DMS53 (cell line): ENCODE measurements at regions not wholly inside any gene's neighbourhood (a gene's known extent, or its start where the extent isn't known, plus 50 kb on each side); places are given as distances from the start of the nearest gene placed in this dataset.
A peak's percentile ranks its signal among the peaks of the same experiment; 100 is the strongest.

ENCODE experiments used
- DNase-seq: peaks from one replicate; lab custom pipeline; 2025; lab: John Stamatoyannopoulos, UW

DNA sequence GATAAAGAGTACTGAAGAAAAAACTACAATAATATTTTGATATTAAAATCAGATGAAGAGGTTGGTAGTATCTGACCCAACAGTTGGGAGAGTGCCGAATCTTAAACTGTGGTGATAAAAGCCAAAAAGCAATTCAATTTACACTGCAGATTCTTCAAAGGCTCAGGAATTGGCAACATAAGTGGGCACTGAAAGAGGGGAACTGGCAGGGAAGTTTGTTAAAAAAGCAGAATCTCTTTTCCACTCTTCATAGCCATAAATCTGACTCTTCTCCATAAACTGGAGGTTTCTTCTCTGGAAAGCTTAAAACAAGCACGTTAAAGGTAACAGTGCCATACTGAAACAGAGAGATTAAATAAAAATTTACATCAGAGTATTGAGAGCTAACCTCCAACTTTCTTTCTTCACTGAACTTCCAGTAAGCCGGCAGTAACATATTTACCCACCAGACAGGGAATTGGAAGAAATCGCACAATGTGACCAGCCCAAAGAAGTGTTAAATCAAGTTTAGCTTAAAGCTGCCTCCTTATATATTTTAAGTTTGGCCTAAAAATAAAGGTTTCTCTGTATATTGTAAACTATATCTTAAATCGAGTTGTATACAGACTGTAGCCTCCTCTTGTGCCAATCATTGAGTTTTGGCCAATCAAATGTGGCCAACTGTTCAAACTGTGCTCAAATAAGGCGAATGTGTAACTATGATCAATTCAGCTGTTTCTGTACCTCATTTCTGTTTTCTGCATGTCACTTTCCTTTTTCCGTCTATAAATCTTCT lies 358.3 kb downstream of the NXPE2 start:
- DNase-seq: no peak

GRCh38 chr11:115042002-115042401 lies 363.7 kb downstream of the NXPE2 start:
- no peak for DNase-seq

DNA sequence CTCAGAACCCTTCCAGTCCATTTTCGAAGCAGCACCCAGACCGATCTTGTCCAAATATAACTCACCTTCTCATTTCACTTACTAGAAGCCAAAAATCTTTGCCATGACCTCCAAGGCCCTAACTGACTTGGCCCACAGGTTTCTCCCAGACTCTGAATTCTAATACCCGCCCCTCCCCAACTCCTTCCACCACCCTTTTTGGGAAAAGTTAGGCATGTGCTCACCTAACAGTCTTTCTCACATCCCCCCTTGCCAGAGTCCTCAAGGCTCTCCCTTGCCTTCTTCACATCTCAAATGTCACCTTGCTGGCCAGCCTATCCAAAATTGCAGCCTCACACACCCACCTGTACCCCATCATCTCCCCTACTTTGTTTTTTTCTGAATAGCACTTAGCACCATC lies 369.3 kb downstream of the NXPE2 start:
- no peak for DNase-seq

DNA sequence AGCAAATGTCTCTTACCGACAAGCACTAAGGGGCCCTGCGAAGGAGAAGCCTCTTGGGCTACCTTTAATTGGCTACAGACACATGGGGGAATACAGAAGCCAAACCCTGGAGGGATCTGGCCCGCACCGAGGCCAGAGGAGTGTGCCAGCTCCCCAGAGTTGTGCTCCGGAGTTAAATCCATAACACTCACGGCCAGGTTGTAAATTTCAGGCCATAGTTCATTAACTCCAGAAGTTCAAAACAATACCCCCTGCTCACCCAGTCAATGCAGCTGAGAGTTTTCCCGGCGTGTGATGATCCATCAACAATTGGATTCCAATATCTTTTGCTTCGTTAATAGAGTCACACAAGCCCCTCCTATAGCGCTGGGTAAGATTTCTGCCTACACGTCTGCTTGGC lies 371.5 kb downstream of the NXPE2 start:
- no peak for DNase-seq

DNA sequence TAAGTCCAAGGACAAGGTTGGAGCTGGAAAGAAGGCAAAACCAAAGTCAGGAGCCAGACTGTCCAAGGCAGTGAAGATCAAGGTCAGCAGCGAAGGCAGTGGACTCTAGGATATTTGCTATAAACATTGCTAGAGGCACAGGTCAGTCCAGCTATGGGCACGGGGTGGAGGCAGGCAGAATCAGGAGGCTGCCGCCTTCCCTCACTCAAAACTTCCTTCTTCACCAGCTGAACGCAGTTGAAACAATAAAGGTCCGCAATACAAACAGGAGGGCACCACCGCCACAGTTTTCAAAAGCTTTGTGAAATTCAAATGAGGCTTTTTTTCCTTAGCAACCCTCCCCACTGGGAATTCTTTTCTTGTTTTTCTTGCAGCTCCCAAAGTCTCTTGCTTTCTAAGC lies 372.4 kb downstream of the NXPE2 start:
- DNase-seq: no peak

- no peak for DNase-seq
These were observed 373.7 kb downstream of the NXPE2 start for GRCh38 chr11:115051938-115052590.

DNA sequence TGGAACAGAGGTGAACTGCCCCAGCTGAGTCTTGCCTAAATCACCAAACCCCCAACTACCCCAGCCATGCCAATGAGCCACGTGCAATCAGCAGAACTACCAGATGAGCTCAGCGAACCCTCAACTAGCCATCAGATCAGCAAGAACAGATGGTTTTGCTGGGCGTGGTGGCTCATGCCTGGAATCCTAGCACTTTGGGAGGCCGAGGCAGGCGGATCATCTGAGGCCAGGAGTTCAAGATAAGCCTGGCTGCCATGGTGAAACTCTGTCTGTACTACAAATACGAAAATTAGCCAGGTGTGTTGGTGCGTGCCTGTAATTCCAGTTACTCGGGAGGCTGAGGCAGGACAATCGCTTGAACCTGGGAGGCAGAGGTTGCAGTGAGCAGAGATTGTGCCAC lies 374.3 kb downstream of the NXPE2 start:
- DNase-seq: no peak

- DNase-seq: no peak
These were observed 376.5 kb downstream of the NXPE2 start for GRCh38 chr11:115054570-115055538.

DNA sequence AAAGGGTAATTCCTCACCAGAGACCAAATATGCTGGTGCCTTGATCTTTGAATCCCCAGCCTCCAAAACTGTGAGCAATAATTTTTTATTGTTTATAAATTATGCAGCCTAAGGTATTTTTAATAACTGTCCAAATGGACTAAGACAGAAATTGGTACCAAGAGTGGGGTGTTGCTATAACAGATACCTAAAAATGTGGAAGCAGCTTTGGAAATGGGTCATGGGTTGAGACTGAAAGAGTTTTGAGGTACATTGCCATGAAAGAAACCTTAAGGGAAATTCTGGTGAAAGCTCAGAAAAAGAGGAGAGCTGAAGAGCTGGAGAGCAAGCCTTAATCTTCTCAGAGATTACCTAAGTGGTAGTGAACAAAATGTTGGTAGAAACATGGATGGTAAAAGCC lies 378.2 kb downstream of the NXPE2 start:
- DNase-seq: no peak

DNA sequence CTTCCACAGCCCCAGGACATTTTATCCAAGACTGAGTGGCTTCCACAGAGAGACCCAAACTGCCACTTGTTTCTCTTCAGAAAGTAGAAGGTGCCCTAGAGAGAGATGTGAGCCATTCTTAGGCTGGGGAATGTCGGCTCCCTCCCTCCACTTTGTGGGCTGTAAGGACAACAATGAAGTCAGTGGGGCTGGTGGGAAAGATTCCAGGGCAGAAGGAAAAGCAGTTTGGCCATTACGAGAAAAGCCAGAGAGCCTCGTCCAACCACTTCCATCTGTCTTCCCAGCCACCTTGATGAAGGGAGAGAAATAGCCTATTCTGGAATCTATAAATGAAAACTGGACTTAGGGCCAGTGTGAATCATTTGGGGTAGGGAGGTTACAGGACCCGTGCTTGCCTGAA lies 382.5 kb downstream of the NXPE2 start:
- no peak for DNase-seq

DNA sequence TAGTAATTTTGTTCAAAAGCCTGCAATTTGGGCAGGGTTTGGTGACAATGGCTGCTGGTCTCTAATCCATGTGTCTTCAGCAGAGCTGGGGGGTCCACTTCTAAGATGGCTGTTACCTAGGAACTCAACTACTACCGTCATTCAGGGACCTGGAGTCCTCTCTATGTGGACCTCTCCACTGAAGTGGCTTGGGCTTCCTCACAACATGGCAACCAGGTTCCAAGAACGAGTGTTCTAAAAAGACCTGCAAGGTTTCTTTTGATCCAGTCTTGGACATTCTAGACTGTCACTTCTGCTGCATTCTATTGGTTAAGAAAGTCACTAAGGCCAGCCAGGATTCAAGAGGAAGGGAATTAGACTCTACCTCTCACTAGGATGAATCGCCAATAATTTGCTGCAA lies 387.0 kb downstream of the NXPE2 start:
- DNase-seq: no peak

DNA sequence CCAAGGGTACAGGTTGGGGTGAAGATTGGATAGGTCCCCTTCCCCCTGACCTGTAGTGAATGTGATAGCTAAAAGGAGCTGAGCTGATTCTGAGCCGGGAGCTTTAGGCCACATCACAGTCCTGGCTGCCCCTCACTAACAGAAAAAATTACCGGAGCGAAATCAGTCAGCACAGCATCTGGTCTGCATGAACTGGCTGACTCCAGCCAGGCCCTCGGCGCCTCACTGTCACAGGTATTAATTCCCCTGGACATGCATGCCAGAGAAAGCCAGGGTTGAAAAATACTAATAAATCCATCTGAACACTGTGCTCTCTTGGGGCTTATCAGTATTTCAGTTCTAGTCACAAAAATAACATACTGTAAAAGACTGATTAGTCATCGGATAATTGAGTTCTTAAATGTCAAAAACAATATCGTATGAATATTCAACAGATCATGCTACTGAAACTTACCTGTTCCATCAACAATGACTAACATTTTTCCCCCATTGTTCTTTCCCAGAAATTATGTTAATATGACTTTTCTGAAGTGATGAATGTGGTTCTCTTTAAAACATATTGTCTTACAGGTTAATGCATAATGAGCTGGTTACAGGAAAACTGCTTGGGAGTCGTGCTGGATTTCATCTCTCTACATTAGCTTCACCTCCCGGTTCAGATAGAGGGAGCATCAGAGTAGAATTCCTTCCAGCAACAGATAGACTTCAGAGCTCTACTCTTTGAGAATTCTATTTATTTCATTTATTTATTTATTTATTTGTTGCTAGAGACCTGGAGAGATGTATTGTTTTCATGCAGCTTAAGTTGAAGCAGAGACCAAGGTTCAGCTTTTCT lies 387.7 kb downstream of the NXPE2 start:
- no peak for DNase-seq

DNA sequence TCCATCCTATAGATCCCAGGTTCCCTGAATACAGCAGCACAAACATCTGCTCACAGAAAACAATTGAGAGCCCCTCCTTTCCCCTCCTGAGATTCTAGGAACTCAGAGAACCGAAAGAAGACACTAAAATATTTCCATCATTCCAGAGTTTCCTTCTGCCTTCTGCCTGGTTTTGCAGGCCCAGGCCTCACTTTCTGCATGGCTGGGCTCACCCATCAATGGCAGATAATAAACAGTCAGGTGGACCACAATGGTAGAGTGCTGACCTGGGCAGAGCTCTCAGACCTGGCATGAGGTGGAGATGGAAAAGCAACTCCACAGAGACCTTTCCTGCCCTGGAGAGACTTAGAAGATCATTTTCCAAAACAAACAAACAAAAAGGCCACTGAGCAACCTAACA lies 389.1 kb downstream of the NXPE2 start:
- no peak for DNase-seq

DNA sequence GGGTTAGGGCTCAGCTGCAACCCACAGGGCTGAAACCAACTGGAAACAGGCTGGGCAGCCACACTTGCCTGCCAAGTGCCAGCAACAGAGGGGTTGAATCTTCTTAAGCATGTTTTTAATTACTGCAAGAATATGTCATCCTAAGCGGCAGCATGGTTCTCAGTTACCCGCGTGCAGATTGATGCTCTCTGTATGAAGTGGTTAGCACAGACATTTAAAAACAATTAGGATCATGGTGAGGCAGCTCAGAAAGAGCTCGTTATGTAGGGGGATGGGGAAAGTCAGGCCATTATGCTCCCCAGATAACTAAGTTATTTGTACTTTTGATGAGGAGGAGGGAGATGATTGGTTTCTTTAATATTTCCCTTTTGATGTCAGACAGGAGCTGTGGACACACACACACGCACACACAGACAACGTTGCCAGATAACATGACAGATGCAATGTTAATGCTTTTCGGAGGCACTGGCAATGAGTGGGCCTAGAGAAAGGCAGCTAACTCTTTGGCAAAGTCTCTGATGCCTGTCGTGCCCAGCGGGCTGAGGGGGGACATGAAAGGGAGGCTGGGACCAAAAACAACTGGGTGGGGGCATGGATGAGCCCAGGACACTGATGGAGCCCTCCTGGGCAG lies 389.7 kb downstream of the NXPE2 start:
- DNase-seq: no peak

DNA sequence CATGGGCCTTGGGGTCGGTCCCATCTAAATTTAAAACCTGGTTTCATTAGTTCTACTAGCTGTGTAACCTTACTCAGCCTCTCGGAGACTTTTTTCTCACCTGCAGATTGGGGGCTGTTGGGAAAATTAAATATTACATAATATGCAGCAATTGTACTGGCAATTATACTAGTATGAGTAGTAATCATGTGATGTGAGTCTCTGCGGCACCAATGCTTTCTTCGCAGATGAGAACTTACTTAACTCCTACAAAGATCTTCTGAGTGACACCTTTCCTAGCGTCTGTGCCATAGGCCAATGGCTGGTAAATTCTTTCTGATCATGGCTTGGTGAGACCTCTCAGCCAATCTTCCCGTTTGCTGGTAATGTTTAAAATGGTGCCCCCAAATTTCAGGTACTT lies 391.3 kb downstream of the NXPE2 start:
- DNase-seq: no peak

DNA sequence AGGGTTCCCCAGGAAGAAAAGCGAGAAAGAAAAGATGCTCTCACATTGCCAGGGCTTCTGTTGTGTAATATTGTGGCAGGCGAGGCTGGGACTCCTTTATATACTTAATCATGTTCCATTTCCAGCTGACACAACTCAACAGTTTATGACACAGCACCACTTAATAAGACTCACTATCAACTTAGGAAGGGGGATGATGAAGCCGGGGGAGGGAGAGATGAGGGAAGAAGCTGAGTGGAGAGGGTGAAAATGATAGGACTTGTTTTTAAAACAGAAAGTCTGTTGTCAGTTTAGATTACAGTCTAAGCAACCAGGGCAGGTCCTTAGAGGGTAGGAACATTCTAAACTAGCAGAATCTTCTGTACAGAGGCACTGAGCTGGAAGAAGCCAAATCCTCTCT lies 397.0 kb downstream of the NXPE2 start:
- no peak for DNase-seq

GRCh38 chr11:115077740-115078139 lies 399.4 kb downstream of the NXPE2 start:
- DNase-seq: no peak

GRCh38 chr11:115078461-115079438 lies 400.4 kb downstream of the NXPE2 start:
- DNase-seq: no peak

DNA sequence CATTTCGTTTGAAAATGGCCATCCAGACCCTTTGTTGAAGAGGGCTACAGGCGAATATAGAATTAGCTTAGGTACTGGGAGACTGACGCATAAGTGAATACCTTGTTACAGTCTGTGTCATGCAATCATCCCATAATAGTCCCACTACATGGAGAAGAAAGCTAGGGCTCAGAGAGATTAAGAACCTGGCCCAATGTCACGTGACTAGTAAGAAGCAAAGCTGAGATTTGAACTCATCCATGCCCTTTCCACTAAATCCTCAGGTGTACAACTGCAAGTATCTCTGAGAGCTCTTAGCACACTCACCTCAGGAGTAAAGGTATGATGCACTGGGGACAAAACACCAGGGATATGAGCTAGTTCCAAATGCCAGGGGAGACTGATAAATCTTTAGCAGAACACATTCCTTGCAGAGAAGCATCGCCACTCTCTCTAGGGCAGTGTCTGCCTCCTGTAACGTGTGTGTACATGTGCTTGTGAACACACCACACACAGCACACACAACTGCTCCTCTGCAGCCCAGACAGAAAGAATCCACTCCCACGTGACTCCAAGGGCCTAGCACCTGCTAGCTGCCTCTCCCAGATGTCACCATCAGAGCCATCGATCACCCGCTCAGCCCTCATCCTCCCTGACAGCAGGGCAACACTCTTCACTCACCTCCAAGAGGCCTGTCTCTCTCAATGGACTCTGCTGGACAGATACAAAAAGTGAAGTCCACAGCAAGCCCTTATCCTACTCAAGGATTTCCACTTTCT lies 402.8 kb downstream of the NXPE2 start:
- DNase-seq: peak; percentile 73
